Retinal pigment epithelial cell (primary cell): ENCODE measurements at regions not wholly inside any gene's neighbourhood (a gene's known extent, or its start where the extent isn't known, plus 50 kb on each side); places are given as distances from the start of the nearest gene placed in this dataset.

Source experiments
- DNase-seq: peaks from one replicate; pipeline ENCODE4 v3.0.0-alpha.2; 2010; ENCODE audit warnings: low read depth
- H3K4me3 ChIP-seq: 2 replicates; pipeline ENCODE4 v1.5.1; 2011; ENCODE audit warnings: mild to moderate bottlenecking, low read length, control low read depth, moderate library complexity
- TF ChIP-seq, protein P1 (sequence below): conservative IDR thresholded peaks from 2 replicates; pipeline ENCODE4 v1.5.1; 2011; ENCODE audit warnings: low read depth, low read length, control low read depth, inconsistent platforms

DNA sequence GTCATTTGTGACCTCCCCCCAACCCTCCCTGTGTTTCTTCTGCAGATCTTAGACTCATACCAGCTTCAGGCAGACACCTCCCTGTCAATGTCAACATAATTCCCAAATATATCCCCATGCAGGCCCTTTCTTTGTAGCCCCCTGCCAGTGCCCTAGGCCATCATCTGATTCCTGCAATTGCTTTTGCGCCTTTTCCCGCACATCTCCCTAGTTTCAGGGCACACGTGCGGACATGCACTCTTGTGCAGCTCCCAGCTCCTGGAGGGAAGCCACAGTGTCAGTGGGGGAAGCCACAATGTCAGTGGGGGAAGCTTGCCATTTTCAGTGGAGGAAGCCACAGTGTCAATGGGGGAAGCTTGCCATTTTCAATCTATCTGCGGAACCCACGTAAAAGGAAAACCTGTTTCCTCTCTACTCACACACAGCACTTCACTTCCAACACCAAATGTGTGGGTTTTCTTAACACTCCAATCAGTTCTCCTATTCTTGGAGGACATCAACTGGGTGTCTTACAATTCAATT, 256.4 kb downstream of the ACKR3 start:
- no peak overlapping the region for H3K4me3 ChIP-seq
- TF ChIP-seq, protein P1, sequence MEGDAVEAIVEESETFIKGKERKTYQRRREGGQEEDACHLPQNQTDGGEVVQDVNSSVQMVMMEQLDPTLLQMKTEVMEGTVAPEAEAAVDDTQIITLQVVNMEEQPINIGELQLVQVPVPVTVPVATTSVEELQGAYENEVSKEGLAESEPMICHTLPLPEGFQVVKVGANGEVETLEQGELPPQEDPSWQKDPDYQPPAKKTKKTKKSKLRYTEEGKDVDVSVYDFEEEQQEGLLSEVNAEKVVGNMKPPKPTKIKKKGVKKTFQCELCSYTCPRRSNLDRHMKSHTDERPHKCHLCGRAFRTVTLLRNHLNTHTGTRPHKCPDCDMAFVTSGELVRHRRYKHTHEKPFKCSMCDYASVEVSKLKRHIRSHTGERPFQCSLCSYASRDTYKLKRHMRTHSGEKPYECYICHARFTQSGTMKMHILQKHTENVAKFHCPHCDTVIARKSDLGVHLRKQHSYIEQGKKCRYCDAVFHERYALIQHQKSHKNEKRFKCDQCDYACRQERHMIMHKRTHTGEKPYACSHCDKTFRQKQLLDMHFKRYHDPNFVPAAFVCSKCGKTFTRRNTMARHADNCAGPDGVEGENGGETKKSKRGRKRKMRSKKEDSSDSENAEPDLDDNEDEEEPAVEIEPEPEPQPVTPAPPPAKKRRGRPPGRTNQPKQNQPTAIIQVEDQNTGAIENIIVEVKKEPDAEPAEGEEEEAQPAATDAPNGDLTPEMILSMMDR = no peak
- no peak for DNase-seq

DNA sequence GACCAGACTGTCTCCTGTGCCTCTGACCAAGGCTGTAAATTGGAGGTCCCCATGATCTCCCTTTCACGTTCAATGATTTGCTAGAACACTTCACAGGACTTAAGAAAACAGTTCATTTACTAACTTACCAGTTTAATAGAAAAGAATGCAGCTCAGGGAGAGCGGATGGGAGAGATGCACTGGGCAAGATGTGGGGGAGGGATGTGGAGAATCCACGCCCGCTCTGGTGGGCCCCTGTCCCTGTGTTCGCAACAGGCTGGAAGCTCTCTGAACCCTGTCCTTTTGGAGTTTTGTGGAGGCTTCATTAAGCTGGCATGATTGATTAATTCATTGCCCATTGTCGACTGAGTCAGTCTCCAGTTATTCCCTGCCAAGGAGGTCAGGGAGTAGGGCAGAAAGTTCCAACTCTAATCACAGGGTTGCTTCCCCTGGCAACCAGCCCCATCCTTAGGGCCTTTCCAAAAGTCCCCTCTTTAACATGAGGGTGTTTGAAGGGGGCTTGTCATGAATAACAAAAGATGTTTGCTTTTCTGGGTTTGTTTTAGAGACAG, 257.1 kb downstream of the ACKR3 start:
- DNase-seq = no peak
- TF ChIP-seq, protein P1 = no peak
- H3K4me3 ChIP-seq = no peak overlapping the region

DNA sequence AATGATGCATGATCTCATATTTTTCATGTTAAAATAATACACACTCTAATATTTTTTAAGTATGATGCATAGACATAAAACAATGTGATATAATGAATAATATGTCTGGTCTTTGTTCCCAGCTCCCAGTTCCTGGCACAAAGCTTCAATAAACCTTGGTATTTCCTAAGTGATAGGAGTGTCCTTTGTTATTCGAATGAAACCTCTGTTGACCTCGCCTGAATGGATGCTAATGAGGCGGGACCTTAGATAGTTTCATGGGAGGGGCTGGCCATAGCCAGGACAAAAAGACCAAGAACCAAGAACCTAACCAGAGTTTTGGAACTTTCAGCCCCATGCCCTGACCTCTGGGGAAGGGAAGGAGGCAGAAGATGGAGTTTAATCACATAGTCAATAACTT, 257.7 kb upstream of the COPS8 start:
- TF ChIP-seq, protein P1 = no peak
- H3K4me3 ChIP-seq = no peak overlapping the region
- no peak for DNase-seq

DNA sequence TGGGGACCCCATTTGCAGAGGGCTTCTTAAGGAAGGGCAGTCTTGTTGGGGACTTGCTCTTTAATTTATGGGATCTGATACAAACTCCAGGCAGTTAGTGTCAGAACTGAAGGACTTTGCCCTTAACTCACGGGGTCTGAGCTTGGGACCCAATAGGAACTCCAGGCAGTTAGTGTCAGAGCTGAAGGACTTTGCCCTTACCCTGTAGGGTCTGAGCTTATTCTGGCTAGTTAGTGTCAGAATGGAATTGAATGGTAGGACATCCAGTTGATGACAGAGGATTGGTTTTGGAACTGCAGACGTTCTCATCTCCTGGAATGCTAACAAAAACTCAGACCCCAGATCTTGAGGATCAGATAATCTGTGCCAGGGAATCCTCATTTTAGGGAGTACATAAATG, 256.9 kb upstream of the COPS8 start:
- no peak overlapping the region for H3K4me3 ChIP-seq
- DNase-seq = no peak
- TF ChIP-seq, protein P1 = no peak

DNA sequence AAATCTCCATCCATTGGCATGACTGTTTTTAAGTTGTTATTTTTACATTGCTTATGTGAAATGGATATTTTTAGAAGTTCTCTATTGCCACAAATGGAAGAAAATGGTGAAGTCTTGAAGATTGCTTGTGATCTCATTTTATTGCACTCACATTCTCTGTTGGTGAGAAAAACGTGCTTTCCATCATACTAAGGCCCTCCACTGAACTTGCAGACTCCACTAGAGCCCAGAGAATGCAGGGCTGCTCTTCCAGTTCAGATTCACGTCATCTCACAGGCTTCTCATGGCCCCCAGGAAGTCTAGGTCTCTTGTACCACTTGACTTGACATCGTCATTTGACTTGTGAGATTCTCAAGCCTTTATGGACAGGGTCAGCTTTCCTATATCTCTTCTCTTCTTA, 254.8 kb upstream of the COPS8 start:
- H3K4me3 ChIP-seq = no peak overlapping the region
- TF ChIP-seq, protein P1 = no peak
- DNase-seq = no peak

DNA sequence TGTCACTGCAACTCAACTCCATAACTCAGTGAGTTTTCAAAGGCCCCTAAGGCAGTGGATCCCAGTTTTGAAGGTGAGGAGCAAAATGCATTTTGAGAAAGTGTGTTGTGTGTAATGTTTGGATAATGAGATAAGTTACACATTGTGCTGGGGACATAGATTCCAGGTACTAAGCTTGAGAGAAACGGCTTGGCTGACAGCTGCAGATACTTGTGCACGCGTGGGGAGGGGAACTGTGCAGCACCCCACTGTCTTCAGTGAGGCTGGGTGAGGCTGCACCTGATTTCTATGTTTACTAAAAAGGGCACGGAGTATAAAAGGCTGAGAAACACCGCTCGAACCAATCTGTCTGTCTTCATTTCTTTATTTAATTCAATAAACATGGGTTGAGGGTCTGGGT, 254.0 kb upstream of the COPS8 start:
- TF ChIP-seq, protein P1 = no peak
- no peak for DNase-seq
- no peak overlapping the region for H3K4me3 ChIP-seq

DNA sequence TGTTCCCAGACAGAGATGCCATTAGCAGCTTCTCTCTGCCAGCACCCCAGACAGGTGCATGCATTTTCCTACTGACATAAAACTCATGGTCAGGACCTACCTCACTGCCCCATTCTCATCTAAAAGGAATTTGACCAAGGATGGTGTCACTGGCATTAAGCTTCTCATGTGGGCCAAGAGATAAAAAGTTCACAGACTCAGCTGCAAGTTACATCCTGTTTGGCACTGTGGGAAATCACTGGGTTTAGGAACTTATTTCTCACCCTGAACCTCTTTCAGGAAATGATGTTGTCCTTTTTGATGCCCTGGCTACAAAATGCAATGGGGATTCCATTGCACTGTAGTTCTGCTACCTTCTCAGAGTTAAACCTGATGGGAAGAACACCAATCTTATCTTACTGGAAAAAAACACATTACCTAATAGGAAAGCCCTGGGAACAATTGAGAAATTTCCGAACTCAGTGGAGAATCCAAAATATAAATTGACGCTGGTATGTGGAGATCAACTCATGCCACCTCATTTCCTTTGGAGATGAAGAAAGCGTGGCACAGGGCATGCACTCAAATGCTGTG, 252.1 kb upstream of the COPS8 start:
- H3K4me3 ChIP-seq = no peak overlapping the region
- TF ChIP-seq, protein P1 = no peak
- DNase-seq = peak; percentile 6
